Heart left ventricle (tissue), 13 donors: ENCODE measurements at regions not wholly inside any gene's neighbourhood (a gene's known extent, or its start where the extent isn't known, plus 50 kb on each side); places are given as distances from the start of the nearest gene placed in this dataset.

Experiments
- POLR2A ChIP-seq, 2 donors: fragments of 450-650 bp; IDR thresholded peaks; one replicate each; pipeline ENCODE4 v1.6.1; 2017; ENCODE audit warnings: antibody characterized with exemption in 2 of 2, mild to moderate bottlenecking in 2 of 2, moderate library complexity in 2 of 2
- TF ChIP-seq, protein P1 (sequence below), 12 donors: fragments of 200-600 bp; sonication (generic) in 4 of 12; IDR thresholded peaks; one replicate each; pipeline versions ENCODE4 v1.5.0 to v1.8.0; 2018 to 2022; ENCODE audit warnings: antibody characterized with exemption in 12 of 12, mild to moderate bottlenecking in 5 of 12
- donor health status: ischemic (EF 13 %, LVEDD 7.1; RV severe dilation, severe dysfunction).
- donor health status: DM: no; HTN: yes; CAD: no.
- donor health status: DM: no; HTN: no; CAD: no.
- donor health status: ischemic (EF 25% LVEDD 6.9; RV normal size, moderate dysfunction).
- donor health status: ischemic (EF 25% LVEDD 5.7; RV mildly dilated, moderate dysfunction).
- donor health status: ischemic (EF 35%, LVEDD 5.7; RV mildly dilated, moderate dysfunction).
- donor health status: nonischemic (EF 11% LVEDD 7.7; RV severe dilation, severe dysfunction).
- donor health status: DM: yes; HTN: yes; CAD: no.
- donor health status: PGD.
- donor health status: ischemic (EF 29% LVEDD 5.4; RV normal size, mild dysfunction).
- donor health status: nonischemic (EF 23%, LVEDD 6.1; RV moderate dilation, normal function).

DNA sequence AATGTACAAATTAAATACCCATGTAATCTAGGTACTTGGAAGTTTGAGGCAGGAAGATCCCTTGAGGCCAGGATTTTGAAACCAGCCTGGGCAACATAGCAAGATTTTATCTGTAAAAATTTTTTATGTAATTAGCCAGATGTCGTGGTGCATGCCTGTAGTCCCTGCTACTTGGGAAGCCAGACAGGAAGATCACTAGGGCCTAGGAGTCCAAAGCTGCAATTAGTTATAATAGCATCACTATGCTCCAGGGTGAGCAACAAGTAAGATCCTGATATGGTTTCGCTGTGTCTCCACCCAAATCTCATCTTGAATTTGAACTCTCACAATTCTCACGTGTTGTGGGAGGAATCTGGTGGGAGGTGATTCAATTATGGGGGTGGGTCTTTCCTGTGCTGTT lies 535.8 kb downstream of the TENT5A start:
- TF ChIP-seq, protein P1, sequence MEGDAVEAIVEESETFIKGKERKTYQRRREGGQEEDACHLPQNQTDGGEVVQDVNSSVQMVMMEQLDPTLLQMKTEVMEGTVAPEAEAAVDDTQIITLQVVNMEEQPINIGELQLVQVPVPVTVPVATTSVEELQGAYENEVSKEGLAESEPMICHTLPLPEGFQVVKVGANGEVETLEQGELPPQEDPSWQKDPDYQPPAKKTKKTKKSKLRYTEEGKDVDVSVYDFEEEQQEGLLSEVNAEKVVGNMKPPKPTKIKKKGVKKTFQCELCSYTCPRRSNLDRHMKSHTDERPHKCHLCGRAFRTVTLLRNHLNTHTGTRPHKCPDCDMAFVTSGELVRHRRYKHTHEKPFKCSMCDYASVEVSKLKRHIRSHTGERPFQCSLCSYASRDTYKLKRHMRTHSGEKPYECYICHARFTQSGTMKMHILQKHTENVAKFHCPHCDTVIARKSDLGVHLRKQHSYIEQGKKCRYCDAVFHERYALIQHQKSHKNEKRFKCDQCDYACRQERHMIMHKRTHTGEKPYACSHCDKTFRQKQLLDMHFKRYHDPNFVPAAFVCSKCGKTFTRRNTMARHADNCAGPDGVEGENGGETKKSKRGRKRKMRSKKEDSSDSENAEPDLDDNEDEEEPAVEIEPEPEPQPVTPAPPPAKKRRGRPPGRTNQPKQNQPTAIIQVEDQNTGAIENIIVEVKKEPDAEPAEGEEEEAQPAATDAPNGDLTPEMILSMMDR (IDR thresholded peaks at IDR 0.05) = no peak
- TF ChIP-seq POLR2A (IDR thresholded peaks at IDR 0.05) = no peak
